H1 (cell line): ENCODE measurements at regions not wholly inside any gene's neighbourhood (a gene's known extent, or its start where the extent isn't known, plus 50 kb on each side); places are given as distances from the start of the nearest gene placed in this dataset.

Experiments
- CTCF ChIA-PET: fragments of 300-600 bp; sonication (Branson Sonifier 250); formaldehyde crosslinking; loops from one replicate; lab custom pipeline; 2021; ENCODE audit not compliant: partially characterized antibody; lab: Charles Lee
- POLR2A ChIA-PET: fragments of 300-600 bp; sonication (Branson Sonifier 250); formaldehyde crosslinking; loops from one replicate; lab custom pipeline; 2021; ENCODE audit warnings: inconsistent platforms; ENCODE audit not compliant: partially characterized antibody; lab: Charles Lee
- DNase-seq, 2 experiments: peaks; one replicate each; pipeline versions ENCODE4 v3.0.0 to v3.0.0-alpha.2; 2010 to 2022; ENCODE audit warnings: low spot score in 2 of 2, low read depth in 1 of 2, mixed read lengths in 1 of 2
- FAIRE-seq: peaks from 2 replicates; lab custom pipeline; 2011; peaks lifted over from hg19 to GRCh38; lab: Jason Lieb, UNC
- H2AFZ ChIP-seq: 2 replicates; pipeline ENCODE4 v1.8.1; 2012; ENCODE audit warnings: low read length, inconsistent platforms
- H2AK5ac ChIP-seq: 2 replicates; pipeline ENCODE4 v1.6.1; 2013; ENCODE audit warnings: low read depth, low read length
- H2BK120ac ChIP-seq: replicated peaks from 2 replicates; pipeline ENCODE3; 2013; ENCODE audit warnings: low read depth, low read length, inconsistent platforms
- H2BK12ac ChIP-seq: 2 replicates; pipeline ENCODE4 v1.6.1; 2013; ENCODE audit warnings: low read depth, low read length
- H2BK15ac ChIP-seq: 2 replicates; pipeline ENCODE4 v1.6.1; 2013; ENCODE audit warnings: low read length
- H2BK20ac ChIP-seq: 2 replicates; pipeline ENCODE4 v1.6.1; 2013; ENCODE audit warnings: low read length
- H2BK5ac ChIP-seq: 2 replicates; pipeline ENCODE4 v1.6.1; 2013; ENCODE audit warnings: low read depth, low read length
- H3K14ac ChIP-seq: 2 replicates; pipeline ENCODE4 v1.6.1; 2013; ENCODE audit warnings: inconsistent platforms; ENCODE audit not compliant: insufficient read length
- H3K18ac ChIP-seq: 2 replicates; pipeline ENCODE4 v1.6.1; 2013; ENCODE audit warnings: low read length; ENCODE audit errors: extremely low read depth
- H3K23ac ChIP-seq: 2 replicates; pipeline ENCODE4 v1.6.1; 2013; ENCODE audit warnings: inconsistent platforms; ENCODE audit not compliant: insufficient read length
- H3K23me2 ChIP-seq: 2 replicates; pipeline ENCODE4 v1.6.1; 2013; ENCODE audit warnings: low read depth, low read length
- H3K27ac ChIP-seq: 2 replicates; pipeline ENCODE4 v1.6.1; 2011; ENCODE audit warnings: low read depth, low read length, inconsistent platforms
- H3K27me3 ChIP-seq, 4 experiments: replicated peaks in 1 of 4; 1 replicate in 1 of 4; 2 replicates in 3 of 4; pipeline versions ENCODE4 v1.6.1 to v1.8.1; 2011 to 2013; ENCODE audit warnings: low read length in 3 of 4, mild to moderate bottlenecking in 3 of 4, inconsistent platforms in 2 of 4, mixed read lengths in 2 of 4, moderate library complexity in 1 of 4; ENCODE audit not compliant: control insufficient read depth in 3 of 4, insufficient read depth in 3 of 4; ENCODE audit errors: extremely low read depth in 1 of 4
- H3K36me3 ChIP-seq, 4 experiments: 2 replicates each; pipeline versions ENCODE4 v1.6.1 to v1.8.1; 2011 to 2013; ENCODE audit warnings: mild to moderate bottlenecking in 4 of 4, low read length in 3 of 4, moderate library complexity in 2 of 4, control low read depth in 1 of 4, inconsistent platforms in 1 of 4; ENCODE audit not compliant: insufficient read depth in 4 of 4, control insufficient read depth in 2 of 4
- H3K4ac ChIP-seq: replicated peaks from 2 replicates; pipeline ENCODE3; 2013; ENCODE audit warnings: low read length, low read depth, mixed read lengths, inconsistent platforms; ENCODE audit not compliant: insufficient read length
- H3K4me1 ChIP-seq, 4 experiments: replicated peaks in 1 of 4; 1 replicate in 1 of 4; 2 replicates in 3 of 4; pipeline versions ENCODE4 v1.6.1 to v1.8.1; 2011 to 2013; ENCODE audit warnings: low read length in 3 of 4, inconsistent platforms in 2 of 4, mixed read lengths in 1 of 4; ENCODE audit not compliant: insufficient read depth in 4 of 4, control insufficient read depth in 3 of 4
- H3K4me2 ChIP-seq, 2 experiments: 2 replicates each; pipeline versions ENCODE4 v1.6.1 to v1.8.1; 2011 to 2013; ENCODE audit warnings: low read depth in 2 of 2, low read length in 2 of 2, control low read depth in 1 of 2, inconsistent platforms in 1 of 2, mild to moderate bottlenecking in 1 of 2; ENCODE audit not compliant: insufficient read depth in 1 of 2
- H3K4me3 ChIP-seq, 4 experiments: fragments of 200-600, 300-600 bp in 1 of 4; sonication (generic), shearing (Covaris generic), sonication (Bioruptor Twin) in 1 of 4; 2 replicates each; pipeline versions ENCODE4 v1.5.1 to v1.8.1; 2011 to 2016; ENCODE audit warnings: low read length in 4 of 4, low read depth in 3 of 4, control low read depth in 2 of 4, inconsistent platforms in 2 of 4, mild to moderate bottlenecking in 2 of 4, mixed read lengths in 1 of 4, moderate library complexity in 1 of 4; ENCODE audit not compliant: insufficient read depth in 2 of 4; ENCODE audit errors: extremely low read depth in 1 of 4
- H3K56ac ChIP-seq: replicated peaks from 2 replicates; pipeline ENCODE3; 2013; ENCODE audit warnings: low read depth, mild to moderate bottlenecking, mixed read lengths, low read length, inconsistent platforms; ENCODE audit not compliant: insufficient read length
- H3K79me1 ChIP-seq: 2 replicates; pipeline ENCODE4 v1.6.1; 2013; ENCODE audit warnings: low read depth, low read length, control low read depth
- H3K79me2 ChIP-seq, 2 experiments: 2 replicates each; pipeline versions ENCODE4 v1.6.1 to v1.8.1; 2012 to 2013; ENCODE audit warnings: low read length in 2 of 2, mild to moderate bottlenecking in 2 of 2, inconsistent platforms in 1 of 2; ENCODE audit not compliant: insufficient read depth in 2 of 2, control insufficient read depth in 1 of 2
- H3K9ac ChIP-seq, 4 experiments: replicated peaks in 1 of 4; 1 replicate in 1 of 4; 2 replicates in 3 of 4; pipeline versions ENCODE4 v1.6.1 to v1.8.1; 2011 to 2013; ENCODE audit warnings: low read depth in 3 of 4, low read length in 3 of 4, control low read depth in 2 of 4, mild to moderate bottlenecking in 2 of 4, moderate library complexity in 2 of 4, inconsistent platforms in 1 of 4; ENCODE audit errors: extremely low read depth in 1 of 4
- H3K9me3 ChIP-seq, 2 experiments: 2 replicates each; pipeline versions ENCODE4 v1.6.1 to v1.8.1; 2012 to 2013; ENCODE audit warnings: mild to moderate bottlenecking in 2 of 2, moderate library complexity in 2 of 2, control low read depth in 1 of 2, inconsistent platforms in 1 of 2, low read depth in 1 of 2, low read length in 1 of 2, mixed read lengths in 1 of 2; ENCODE audit not compliant: insufficient read depth in 2 of 2
- H4K20me1 ChIP-seq, 2 experiments: replicated peaks in 1 of 2; 2 replicates each; pipeline versions ENCODE3 to v1.8.1; 2011 to 2013; ENCODE audit warnings: inconsistent platforms in 2 of 2, low read length in 2 of 2, mild to moderate bottlenecking in 1 of 2; ENCODE audit not compliant: insufficient read depth in 2 of 2, control insufficient read depth in 1 of 2
- H4K5ac ChIP-seq: 2 replicates; pipeline ENCODE4 v1.6.1; 2013; ENCODE audit warnings: low read length, low read depth, mixed read lengths, inconsistent platforms; ENCODE audit not compliant: insufficient read length
- H4K8ac ChIP-seq: 2 replicates; pipeline ENCODE4 v1.8.0; 2013; ENCODE audit warnings: mild to moderate bottlenecking, moderate library complexity, low read length, inconsistent platforms; ENCODE audit not compliant: insufficient read depth; ENCODE audit errors: extremely low read depth
- H4K91ac ChIP-seq: replicated peaks from 2 replicates; pipeline ENCODE3; 2013; ENCODE audit warnings: low read length, mixed read lengths, inconsistent platforms; ENCODE audit not compliant: insufficient read length
- CBX5 ChIP-seq: fragments of 300-800, 300-1000 bp; sonication (generic); IDR thresholded peaks from 2 replicates; pipeline ENCODE4 v1.7.1; 2016; ENCODE audit warnings: antibody characterized with exemption, low read length, low read depth
- CREB1 ChIP-seq: IDR thresholded peaks from 2 replicates; pipeline ENCODE4 v1.6.1; 2012; ENCODE audit warnings: inconsistent platforms
- EP300 ChIP-seq, 2 experiments: IDR thresholded peaks; 1 replicate in 1 of 2; 2 replicates in 1 of 2; pipeline ENCODE4 v1.6.1; 2011 to 2012; ENCODE audit warnings: low read depth in 2 of 2, low read length in 2 of 2, mild to moderate bottlenecking in 2 of 2, borderline replicate concordance in 1 of 2, inconsistent platforms in 1 of 2, moderate library complexity in 1 of 2
- EZH2 ChIP-seq: fragments of 200-600 bp; sonication (generic); IDR thresholded peaks from 2 replicates; pipeline ENCODE4 v1.7.1; 2012; ENCODE audit warnings: low read depth, mild to moderate bottlenecking, moderate library complexity, low read length, inconsistent platforms; ENCODE audit not compliant: severe bottlenecking
- GABPA ChIP-seq: IDR thresholded peaks from 2 replicates; pipeline ENCODE4 v1.6.1; 2011; ENCODE audit warnings: mild to moderate bottlenecking, low read length, moderate library complexity, borderline replicate concordance; ENCODE audit not compliant: insufficient read depth
- JUND ChIP-seq: IDR thresholded peaks from 2 replicates; pipeline ENCODE4 v1.6.1; 2011; ENCODE audit warnings: mild to moderate bottlenecking, improper control_type of control experiment, low read length
- MAX ChIP-seq: IDR thresholded peaks from 2 replicates; pipeline ENCODE4 v1.6.1; 2012; ENCODE audit warnings: inconsistent platforms
- RAD21 ChIP-seq, 2 experiments: IDR thresholded peaks in 1 of 2; conservative IDR thresholded peaks in 1 of 2; 2 replicates each; pipeline ENCODE4 v1.6.1; 2011; ENCODE audit warnings: low read depth in 2 of 2, low read length in 2 of 2, improper control_type of control experiment in 1 of 2, inconsistent platforms in 1 of 2, mild to moderate bottlenecking in 1 of 2, moderate library complexity in 1 of 2
- RBBP5 ChIP-seq: IDR thresholded peaks from 2 replicates; pipeline ENCODE4 v1.7.1; 2012; ENCODE audit warnings: low read depth, mild to moderate bottlenecking, inconsistent platforms, low read length, moderate library complexity, borderline replicate concordance
- RFX5 ChIP-seq: IDR thresholded peaks from 2 replicates; pipeline ENCODE4 v1.6.1; 2011; ENCODE audit warnings: low read depth, low read length, improper control_type of control experiment, borderline replicate concordance
- SUZ12 ChIP-seq: fragments of 200-600 bp; sonication (generic); IDR thresholded peaks from 2 replicates; pipeline ENCODE4 v1.6.1; 2012; ENCODE audit warnings: mild to moderate bottlenecking, inconsistent platforms, low read length, moderate library complexity, mixed read lengths
- TAF1 ChIP-seq: IDR thresholded peaks from 2 replicates; pipeline ENCODE4 v1.6.1; 2011; ENCODE audit warnings: mild to moderate bottlenecking, low read depth, low read length
- TAF7 ChIP-seq: optimal IDR thresholded peaks from 2 replicates; pipeline ENCODE3; 2011; ENCODE audit warnings: low read depth, mild to moderate bottlenecking, inconsistent platforms, low read length, moderate library complexity, borderline replicate concordance
- TCF12 ChIP-seq: IDR thresholded peaks from 2 replicates; pipeline ENCODE4 v1.6.1; 2011; ENCODE audit warnings: low read depth, mild to moderate bottlenecking, low read length
- WGBS, 2 experiments: shearing (Covaris generic) in 1 of 2; methylation state at CpG; one replicate each; pipeline versions ENCODE4 v1.1.6 to v1.1.7; 2013 to 2015; ENCODE audit warnings: low lambda C conversion rate in 2 of 2, mixed read lengths in 2 of 2, inconsistent platforms in 1 of 2, low coverage in 1 of 2, missing lambda C conversion rate in 1 of 2; ENCODE audit not compliant: insufficient replicate concordance in 2 of 2, insufficient coverage in 1 of 2, insufficient read length in 1 of 2; ENCODE audit errors: extremely low coverage in 1 of 2, missing lambda C conversion rate in 1 of 2; 5-methylcytosine and 5-hydroxymethylcytosine counted together

GRCh38 chr2:191754103-191754502, 76.2 kb downstream of the NABP1 start:
- no peak overlapping the region for H2BK20ac ChIP-seq
- TF ChIP-seq TAF1 (no peak), JUND (no peak), SUZ12 (no peak), RBBP5 (no peak), EZH2 (no peak), CREB1 (no peak), EP300 (IDR thresholded peaks at IDR 0.05; ENCODE audit: borderline replicate concordance in 1 of 2, low read depth in 2 of 2, low read length in 2 of 2) (no peak), RFX5 (no peak), TAF7 (no peak), RAD21 (IDR thresholded peaks at IDR 0.05 in 1 of 2, conservative IDR thresholded peaks at IDR 0.05 in 1 of 2; ENCODE audit: low read depth in 2 of 2, low read length in 2 of 2) (no peak), MAX (no peak), CBX5 (no peak), GABPA (no peak), TCF12 (no peak)

More at GRCh38 chr2:191754103-191754502, 76.2 kb downstream of the NABP1 start:
- WGBS, 2 experiments, result 95% methylated on average over 3 of the region's 3 CpGs; no CpG with 5 or more reads in 1 of the 2 experiments
- no peaks in the 10 kb centered on the region for H3K36me3 ChIP-seq
- no peak overlapping the region for H4K8ac ChIP-seq
- no peaks in the 10 kb centered on the region for H3K9me3 ChIP-seq
- no peak overlapping the region for H2AFZ ChIP-seq
- no peak overlapping the region for H4K5ac ChIP-seq
- ChIA-PET POLR2A (no interaction called here), CTCF (interaction anchor here (0.6 kb wide), 1 partner anchor 714 kb away, joined by 3 read pairs; no protein-coding TSS in a partner anchor)
- H3K18ac ChIP-seq, result no peak overlapping the region
- no peak overlapping the region for H3K14ac ChIP-seq
- H2BK15ac ChIP-seq, result no peak overlapping the region
- DNase-seq (no peak), FAIRE-seq (no peak)
- H3K4me3 ChIP-seq, result no peak overlapping the region
- H3K4me2 ChIP-seq, result no peak overlapping the region
- no peak overlapping the region for H3K4ac ChIP-seq
- H3K4me1 ChIP-seq, result peaks cover 0 to 3% (median 0%) of the 10 kb centered on the region in 4 experiments; a peak in 1 of 7 replicates
- H3K56ac ChIP-seq, result no peak overlapping the region
- no peak overlapping the region for H2BK5ac ChIP-seq
- H3K27ac ChIP-seq, result no peak overlapping the region
- H4K20me1 ChIP-seq, result no peaks in the 10 kb centered on the region
- no peak overlapping the region for H2AK5ac ChIP-seq
- peaks cover 3% of the 10 kb centered on the region; the same call in 1 of the 2 replicates for H3K23me2 ChIP-seq
- no peak overlapping the region for H3K9ac ChIP-seq
- no peak overlapping the region for H2BK12ac ChIP-seq
- H2BK120ac ChIP-seq, result no peak overlapping the region
- no peaks in the 10 kb centered on the region for H3K79me2 ChIP-seq
- no peak overlapping the region for H4K91ac ChIP-seq
- no peak overlapping the region for H3K23ac ChIP-seq
- no peaks in the 10 kb centered on the region for H3K27me3 ChIP-seq
- H3K79me1 ChIP-seq, result no peaks in the 10 kb centered on the region
